MM.1S (cell line): ENCODE measurements at regions not wholly inside any gene's neighbourhood (a gene's known extent, or its start where the extent isn't known, plus 50 kb on each side); places are given as distances from the start of the nearest gene placed in this dataset.

Experiments used
- EZH2 ChIP-seq: fragments of 300-600 bp; sonication (generic); optimal IDR thresholded peaks from 2 replicates; pipeline ENCODE3; 2017; ENCODE audit warnings: low read depth, mild to moderate bottlenecking, antibody characterized with exemption, low read length, mixed read lengths
- TF ChIP-seq, protein P1 (sequence below): fragments of 300-600 bp; sonication (generic); IDR thresholded peaks from 2 replicates; pipeline ENCODE4 v1.5.1; 2016; ENCODE audit warnings: antibody characterized with exemption, low read length, mixed read lengths

DNA sequence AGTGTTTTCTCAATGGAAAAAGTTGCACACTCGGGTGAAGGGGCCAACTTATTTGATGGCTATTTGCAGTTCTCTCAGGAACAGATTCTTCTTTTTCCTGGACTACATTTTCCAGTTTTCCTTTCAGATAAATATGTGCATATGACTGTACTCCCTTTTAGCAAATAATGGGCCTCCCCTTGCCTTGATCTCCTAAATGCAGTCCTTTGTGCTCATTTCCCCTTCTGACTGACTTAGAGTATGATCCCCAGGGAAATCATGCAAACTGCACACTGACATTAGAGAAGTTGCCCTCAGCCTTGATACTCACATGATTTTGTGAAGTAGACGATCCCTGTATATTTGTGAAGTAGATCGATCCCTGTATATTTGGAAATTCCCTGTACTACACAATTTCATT lies 492.9 kb upstream of the NOVA1 start:
- TF ChIP-seq, protein P1, sequence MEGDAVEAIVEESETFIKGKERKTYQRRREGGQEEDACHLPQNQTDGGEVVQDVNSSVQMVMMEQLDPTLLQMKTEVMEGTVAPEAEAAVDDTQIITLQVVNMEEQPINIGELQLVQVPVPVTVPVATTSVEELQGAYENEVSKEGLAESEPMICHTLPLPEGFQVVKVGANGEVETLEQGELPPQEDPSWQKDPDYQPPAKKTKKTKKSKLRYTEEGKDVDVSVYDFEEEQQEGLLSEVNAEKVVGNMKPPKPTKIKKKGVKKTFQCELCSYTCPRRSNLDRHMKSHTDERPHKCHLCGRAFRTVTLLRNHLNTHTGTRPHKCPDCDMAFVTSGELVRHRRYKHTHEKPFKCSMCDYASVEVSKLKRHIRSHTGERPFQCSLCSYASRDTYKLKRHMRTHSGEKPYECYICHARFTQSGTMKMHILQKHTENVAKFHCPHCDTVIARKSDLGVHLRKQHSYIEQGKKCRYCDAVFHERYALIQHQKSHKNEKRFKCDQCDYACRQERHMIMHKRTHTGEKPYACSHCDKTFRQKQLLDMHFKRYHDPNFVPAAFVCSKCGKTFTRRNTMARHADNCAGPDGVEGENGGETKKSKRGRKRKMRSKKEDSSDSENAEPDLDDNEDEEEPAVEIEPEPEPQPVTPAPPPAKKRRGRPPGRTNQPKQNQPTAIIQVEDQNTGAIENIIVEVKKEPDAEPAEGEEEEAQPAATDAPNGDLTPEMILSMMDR = no peak
- no peak for TF ChIP-seq EZH2
